DOHH2 (cell line): ENCODE measurements at regions not wholly inside any gene's neighbourhood (a gene's known extent, or its start where the extent isn't known, plus 50 kb on each side); places are given as distances from the start of the nearest gene placed in this dataset.

Experiments
- H3F3A ChIP-seq: fragments of 200-600 bp; sonication (generic), shearing (Covaris generic); 2 replicates; pipeline ENCODE4 v1.6.0; 2016; ENCODE audit warnings: antibody characterized with exemption, mild to moderate bottlenecking; ENCODE audit not compliant: control insufficient read depth, insufficient read depth
- H3K27ac ChIP-seq: fragments of 200-600 bp; sonication (generic); 2 replicates; pipeline ENCODE4 v1.5.1; 2014; ENCODE audit warnings: low read depth, mild to moderate bottlenecking, low read length, moderate library complexity
- H3K27me3 ChIP-seq: fragments of 200-600 bp; sonication (generic); 2 replicates; pipeline ENCODE4 v1.6.1; 2014; ENCODE audit warnings: mild to moderate bottlenecking, low read length, mixed read lengths; ENCODE audit not compliant: control insufficient read depth
- H3K36me3 ChIP-seq: fragments of 200-600 bp; sonication (generic); 2 replicates; pipeline ENCODE4 v1.6.1; 2014; ENCODE audit warnings: mild to moderate bottlenecking, low read length, moderate library complexity, mixed read lengths; ENCODE audit not compliant: control insufficient read depth
- H3K4me1 ChIP-seq: fragments of 200-600 bp; sonication (generic); 2 replicates; pipeline ENCODE4 v1.6.1; 2014; ENCODE audit warnings: mild to moderate bottlenecking, low read length, mixed read lengths; ENCODE audit not compliant: control insufficient read depth
- H3K4me2 ChIP-seq: fragments of 200-600 bp; sonication (generic); 2 replicates; pipeline ENCODE4 v1.6.0; 2014; ENCODE audit warnings: mild to moderate bottlenecking, low read length, moderate library complexity
- H3K4me3 ChIP-seq: fragments of 200-600 bp; sonication (generic); 2 replicates; pipeline ENCODE4 v1.5.1; 2014; ENCODE audit warnings: mild to moderate bottlenecking, low read length, mixed read lengths
- H3K79me2 ChIP-seq: fragments of 200-600 bp; sonication (generic); 2 replicates; pipeline ENCODE4 v1.6.1; 2014; ENCODE audit warnings: mild to moderate bottlenecking, low read length, mixed read lengths; ENCODE audit not compliant: control insufficient read depth
- H3K9me2 ChIP-seq: fragments of 200-600 bp; sonication (generic); replicated peaks from 2 replicates; pipeline ENCODE4 v1.6.1; 2014; ENCODE audit warnings: mild to moderate bottlenecking, low read length, mixed read lengths; ENCODE audit not compliant: control insufficient read depth
- H3K9me3 ChIP-seq: fragments of 200-600 bp; sonication (generic); 2 replicates; pipeline ENCODE4 v1.6.1; 2014; ENCODE audit warnings: antibody characterized with exemption, low read length, mixed read lengths; ENCODE audit not compliant: control insufficient read depth, insufficient read depth
- H4K20me1 ChIP-seq: fragments of 200-600 bp; sonication (generic); 2 replicates; pipeline ENCODE4 v1.6.0; 2014; ENCODE audit warnings: low read depth, mild to moderate bottlenecking, antibody characterized with exemption, low read length, moderate library complexity; ENCODE audit not compliant: control insufficient read depth, insufficient read depth
- CTCF ChIP-seq: fragments of 200-600 bp; sonication (generic); IDR thresholded peaks from one replicate; pipeline ENCODE4 v1.5.1; 2014; ENCODE audit warnings: antibody characterized with exemption, mild to moderate bottlenecking, low read depth, low read length; ENCODE audit not compliant: poor library complexity, severe bottlenecking
- EZH2phosphoT487 ChIP-seq: fragments of 200-600 bp; sonication (generic); IDR thresholded peaks from 2 replicates; pipeline ENCODE4 v1.6.1; 2017; ENCODE audit warnings: borderline replicate concordance, mild to moderate bottlenecking, antibody characterized with exemption, low read length, moderate library complexity, mixed read lengths

GRCh38 chr4:116598155-116598979 lies 487.0 kb downstream of the TRAM1L1 start:
- H4K20me1 ChIP-seq = no peaks in the 10 kb centered on the region
- no peaks in the 10 kb centered on the region for H3K79me2 ChIP-seq
- no peaks in the 10 kb centered on the region for H3K9me2 ChIP-seq
- no peaks in the 10 kb centered on the region for H3F3A ChIP-seq
- no peaks in the 10 kb centered on the region for H3K27me3 ChIP-seq
- H3K4me1 ChIP-seq = no peaks in the 10 kb centered on the region
- no peak overlapping the region for H3K27ac ChIP-seq
- H3K36me3 ChIP-seq = no peaks in the 10 kb centered on the region
- no peak overlapping the region for H3K4me2 ChIP-seq
- H3K4me3 ChIP-seq = no peak overlapping the region
- TF ChIP-seq CTCF (no peak), EZH2phosphoT487 (no peak)
- H3K9me3 ChIP-seq = no peaks in the 10 kb centered on the region

GRCh38 chr4:116590648-116591047 lies 494.7 kb downstream of the TRAM1L1 start:
- no peak overlapping the region for H3K27ac ChIP-seq
- no peak for TF ChIP-seq CTCF
- TF ChIP-seq EZH2phosphoT487 = no peak
- no peaks in the 10 kb centered on the region for H3K36me3 ChIP-seq
- H3K4me3 ChIP-seq = no peak overlapping the region
- H3K9me3 ChIP-seq = no peaks in the 10 kb centered on the region
- H3K79me2 ChIP-seq = no peaks in the 10 kb centered on the region
- H3K4me2 ChIP-seq = no peak overlapping the region
- no peaks in the 10 kb centered on the region for H3K4me1 ChIP-seq
- no peaks in the 10 kb centered on the region for H3F3A ChIP-seq
- H4K20me1 ChIP-seq = no peaks in the 10 kb centered on the region
- no peaks in the 10 kb centered on the region for H3K9me2 ChIP-seq
- no peaks in the 10 kb centered on the region for H3K27me3 ChIP-seq

- H3K9me3 ChIP-seq = no peaks in the 10 kb centered on the region
- no peaks in the 10 kb centered on the region for H3K27me3 ChIP-seq
- no peaks in the 10 kb centered on the region for H3K79me2 ChIP-seq
- H3K9me2 ChIP-seq = no peaks in the 10 kb centered on the region
- no peaks in the 10 kb centered on the region for H3K36me3 ChIP-seq
- H3K4me2 ChIP-seq = no peak overlapping the region
- no peaks in the 10 kb centered on the region for H3F3A ChIP-seq
- H3K27ac ChIP-seq = no peak overlapping the region
- H4K20me1 ChIP-seq = no peaks in the 10 kb centered on the region
- TF ChIP-seq EZH2phosphoT487 = no peak
- no peak for TF ChIP-seq CTCF
- H3K4me3 ChIP-seq = no peak overlapping the region
- H3K4me1 ChIP-seq = no peaks in the 10 kb centered on the region
These were observed 496.6 kb downstream of the TRAM1L1 start for GRCh38 chr4:116588783-116589182.
